HEK293T (cell line): ENCODE measurements at regions not wholly inside any gene's neighbourhood (a gene's known extent, or its start where the extent isn't known, plus 50 kb on each side); places are given as distances from the start of the nearest gene placed in this dataset.

Experiments
- ARNT ChIP-seq: fragments of 450-650 bp; IDR thresholded peaks from 2 replicates; pipeline ENCODE4 v1.6.1; 2017; ENCODE audit warnings: mild to moderate bottlenecking
- BHLHE40 ChIP-seq: fragments of 450-650 bp; IDR thresholded peaks from 2 replicates; pipeline ENCODE4 v1.6.1; 2016; ENCODE audit warnings: mild to moderate bottlenecking, moderate library complexity, borderline replicate concordance
- ELF4 ChIP-seq: fragments of 450-650 bp; IDR thresholded peaks from 2 replicates; pipeline ENCODE4 v1.6.1; 2017; ENCODE audit warnings: antibody characterized with exemption
- FOXK2 ChIP-seq: fragments of 450-650 bp; IDR thresholded peaks from 2 replicates; pipeline ENCODE4 v1.6.1; 2016; ENCODE audit warnings: mild to moderate bottlenecking
- FOXM1 ChIP-seq: fragments of 450-650 bp; IDR thresholded peaks from 2 replicates; pipeline ENCODE4 v1.6.1; 2017; ENCODE audit warnings: mild to moderate bottlenecking, borderline replicate concordance
- L3MBTL2 ChIP-seq: fragments of 450-650 bp; conservative IDR thresholded peaks from 2 replicates; pipeline ENCODE4 v1.6.1; 2016; ENCODE audit warnings: mild to moderate bottlenecking
- LEF1 ChIP-seq: fragments of 450-650 bp; IDR thresholded peaks from 2 replicates; pipeline ENCODE4 v1.6.1; 2017; ENCODE audit warnings: mild to moderate bottlenecking, borderline replicate concordance
- NFRKB ChIP-seq: fragments of 450-650 bp; IDR thresholded peaks from 2 replicates; pipeline ENCODE4 v1.6.1; 2016; ENCODE audit warnings: mild to moderate bottlenecking, moderate library complexity
- PKNOX1 ChIP-seq: fragments of 450-650 bp; IDR thresholded peaks from 2 replicates; pipeline ENCODE4 v1.6.1; 2016
- SP1 ChIP-seq: fragments of 450-650 bp; IDR thresholded peaks from 2 replicates; pipeline ENCODE4 v1.6.1; 2017
- SUZ12 ChIP-seq: fragments of 450-650 bp; IDR thresholded peaks from 2 replicates; pipeline ENCODE4 v1.6.1; 2016; ENCODE audit warnings: mild to moderate bottlenecking
- TARDBP ChIP-seq: fragments of 450-650 bp; IDR thresholded peaks from 2 replicates; pipeline ENCODE4 v1.6.1; 2016
- ZNF384 ChIP-seq: fragments of 450-650 bp; IDR thresholded peaks from 2 replicates; pipeline ENCODE4 v1.6.1; 2016

GRCh38 chr1:82284213-82284612 is 483.5 kb downstream of the ADGRL2 start:
- TF ChIP-seq FOXK2 (no peak), PKNOX1 (no peak), TARDBP (no peak), NFRKB (no peak), L3MBTL2 (no peak), ELF4 (no peak), LEF1 (no peak), FOXM1 (no peak), SP1 (no peak), SUZ12 (no peak), ARNT (no peak), ZNF384 (no peak), BHLHE40 (no peak)
